ENCODE measurements at regions not wholly inside any gene's neighbourhood (a gene's known extent, or its start where the extent isn't known, plus 50 kb on each side); places are given as distances from the start of the nearest gene placed in this dataset.

GRCh38 chr6:167735951-167736288, 90.8 kb upstream of the AFDN start (continued):
- TF ChIP-seq ZNF609 (CRISPR knock-in tag; IDR thresholded peaks at IDR 0.05; ENCODE audit: borderline replicate concordance) (no peak), ZNF326 (CRISPR knock-in tag; IDR thresholded peaks at IDR 0.05; ENCODE audit: borderline replicate concordance) (no peak), ZNF629 (CRISPR knock-in tag; conservative IDR thresholded peaks at IDR 0.05) (no peak), ZNF572 (CRISPR knock-in tag; IDR thresholded peaks at IDR 0.05) (0 out of 2 replicates have a peak, but pooled peaks have one; percentile 30), ZNF3 (CRISPR knock-in tag; IDR thresholded peaks at IDR 0.05) (no peak), SNAPC2 (CRISPR knock-in tag; IDR thresholded peaks at IDR 0.05) (no peak), HOMEZ (CRISPR knock-in tag; IDR thresholded peaks at IDR 0.05; ENCODE audit: low read depth) (no peak), ZNF605 (CRISPR knock-in tag; IDR thresholded peaks at IDR 0.05) (0 out of 2 replicates have a peak, but pooled peaks have one; percentile 3), BRF2 (CRISPR knock-in tag; IDR thresholded peaks at IDR 0.05) (no peak), SIN3A (IDR thresholded peaks at IDR 0.05; ENCODE audit: borderline replicate concordance, low read depth, low read length) (0 out of 2 replicates have a peak, but pooled peaks have one; percentile 15), BRD4 (CRISPR knock-in tag; IDR thresholded peaks at IDR 0.05) (no peak), ZNF770 (CRISPR knock-in tag; IDR thresholded peaks at IDR 0.05) (no peak), HMGXB3 (CRISPR knock-in tag; IDR thresholded peaks at IDR 0.05; ENCODE audit: borderline replicate concordance) (no peak), MXI1 (IDR thresholded peaks at IDR 0.05; ENCODE audit: borderline replicate concordance, low read depth, low read length) (no peak), ATF7 (IDR thresholded peaks at IDR 0.05) (no peak), ATF7 (CRISPR knock-in tag; IDR thresholded peaks at IDR 0.05) (no peak), KAT2B (IDR thresholded peaks at IDR 0.05; ENCODE audit: borderline replicate concordance, low read depth, low read length) (no peak)
